ENCODE measurements at regions not wholly inside any gene's neighbourhood (a gene's known extent, or its start where the extent isn't known, plus 50 kb on each side); places are given as distances from the start of the nearest gene placed in this dataset.

- TF ChIP-seq CTCF (IDR thresholded peaks at IDR 0.05; ENCODE audit: insufficient read depth, low read depth, low read length) (peak; percentile 26), EZH2 (IDR thresholded peaks at IDR 0.05; ENCODE audit: insufficient read depth, low read length) (no peak)
Observed at GRCh38 chr17:65455972-65456343, 105.5 kb downstream of the AXIN2 start.

Measured in astrocyte (in vitro differentiated cells and primary cell).